Smooth muscle cell (in vitro differentiated cells): ENCODE measurements at regions not wholly inside any gene's neighbourhood (a gene's known extent, or its start where the extent isn't known, plus 50 kb on each side); places are given as distances from the start of the nearest gene placed in this dataset.

ENCODE experiments used
- DNase-seq: peaks from one replicate; lab custom pipeline; 2025; ENCODE audit not compliant: unreplicated experiment; lab: John Stamatoyannopoulos, UW
- H2AFZ ChIP-seq: fragments of 200-600 bp; sonication (generic); 2 replicates; pipeline ENCODE4 v1.6.0; 2016; ENCODE audit warnings: antibody characterized with exemption, low read depth, mild to moderate bottlenecking
- H3F3A ChIP-seq: fragments of 200-600 bp; sonication (generic); 2 replicates; pipeline ENCODE4 v1.6.0; 2017; ENCODE audit warnings: antibody characterized with exemption, low read depth
- H3K27ac ChIP-seq: fragments of 200-600 bp; sonication (generic); 2 replicates; pipeline ENCODE4 v1.5.1; 2016; ENCODE audit warnings: low read depth, mild to moderate bottlenecking
- H3K27me3 ChIP-seq: fragments of 200-600 bp; sonication (generic); 2 replicates; pipeline ENCODE4 v1.6.1; 2016; ENCODE audit warnings: low read depth, mild to moderate bottlenecking
- H3K36me3 ChIP-seq: fragments of 200-600 bp; sonication (generic); 2 replicates; pipeline ENCODE4 v1.5.1; 2016; ENCODE audit warnings: low read depth
- H3K4me1 ChIP-seq: fragments of 200-600 bp; sonication (generic); 2 replicates; pipeline ENCODE4 v1.5.1; 2016; ENCODE audit warnings: low read depth
- H3K4me2 ChIP-seq: fragments of 200-600 bp; sonication (generic); 2 replicates; pipeline ENCODE4 v1.6.0; 2016; ENCODE audit warnings: mild to moderate bottlenecking
- H3K4me3 ChIP-seq: fragments of 200-600 bp; sonication (generic); 2 replicates; pipeline ENCODE4 v1.5.1; 2016; ENCODE audit warnings: mild to moderate bottlenecking
- H3K79me2 ChIP-seq: fragments of 200-600 bp; sonication (generic); 2 replicates; pipeline ENCODE4 v1.6.0; 2016; ENCODE audit warnings: low read depth, mild to moderate bottlenecking
- H3K9ac ChIP-seq: fragments of 200-600 bp; sonication (generic); 2 replicates; pipeline ENCODE4 v1.6.0; 2016; ENCODE audit warnings: low read depth
- H3K9me3 ChIP-seq: fragments of 200-600 bp; sonication (generic); replicated peaks from 2 replicates; pipeline ENCODE4 v1.5.1; 2016; ENCODE audit warnings: low read depth
- H4K20me1 ChIP-seq: fragments of 200-600 bp; sonication (generic); 2 replicates; pipeline ENCODE4 v1.6.0; 2016; ENCODE audit warnings: low read depth
- CTCF ChIP-seq: fragments of 200-600 bp; sonication (generic); IDR thresholded peaks from 2 replicates; pipeline ENCODE4 v1.5.1; 2017; ENCODE audit warnings: borderline replicate concordance, mild to moderate bottlenecking, antibody characterized with exemption; ENCODE audit not compliant: insufficient read depth, poor library complexity, severe bottlenecking
- WGBS: methylation state at CpG from one replicate; pipeline ENCODE4 v1.1.7; 2016; ENCODE audit warnings: low lambda C conversion rate; 5-methylcytosine and 5-hydroxymethylcytosine counted together

- Histone ChIP-seq H3K27ac (no peak overlapping the region), H3F3A (no peaks in the 10 kb centered on the region), H3K4me1 (no peaks in the 10 kb centered on the region), H3K9ac (no peak overlapping the region), H3K79me2 (no peaks in the 10 kb centered on the region), H4K20me1 (no peaks in the 10 kb centered on the region), H3K27me3 (peaks cover 5% of the 10 kb centered on the region), H2AFZ (no peak overlapping the region), H3K4me3 (no peak overlapping the region), H3K36me3 (no peaks in the 10 kb centered on the region), H3K4me2 (no peak overlapping the region), H3K9me3 (no peaks in the 10 kb centered on the region)
- TF ChIP-seq CTCF = no peak
- WGBS = 94% methylated on average over 1 of the region's 1 CpG
- no peak for DNase-seq
Measured at GRCh38 chr5:146956217-146956616, 77.7 kb upstream of the PPP2R2B start.

GRCh38 chr5:146959360-146959759 is 80.8 kb upstream of the PPP2R2B start:
- DNase-seq = no peak
- no peak overlapping the region for H2AFZ ChIP-seq

GRCh38 chr5:146962801-146963355 is 84.3 kb upstream of the PPP2R2B start:
- H3K9ac ChIP-seq = no peak overlapping the region
- H3K9me3 ChIP-seq = no peaks in the 10 kb centered on the region
- no peak overlapping the region for H3K4me3 ChIP-seq
- no peaks in the 10 kb centered on the region for H4K20me1 ChIP-seq
- no peak for TF ChIP-seq CTCF
- H2AFZ ChIP-seq = no peak overlapping the region
- H3F3A ChIP-seq = no peaks in the 10 kb centered on the region
- no peaks in the 10 kb centered on the region for H3K79me2 ChIP-seq
- no peak for DNase-seq
- no peaks in the 10 kb centered on the region for H3K4me1 ChIP-seq
- H3K36me3 ChIP-seq = no peaks in the 10 kb centered on the region
- no peak overlapping the region for H3K27ac ChIP-seq
- H3K4me2 ChIP-seq = no peak overlapping the region
- 84% methylated on average over 1 of the region's 1 CpG for WGBS
- no peaks in the 10 kb centered on the region for H3K27me3 ChIP-seq

More at GRCh38 chr5:146959360-146959759, 80.8 kb upstream of the PPP2R2B start:
- H3K9me3 ChIP-seq = no peaks in the 10 kb centered on the region
- no peak overlapping the region for H3K4me2 ChIP-seq
- H4K20me1 ChIP-seq = no peaks in the 10 kb centered on the region
- no peaks in the 10 kb centered on the region for H3K79me2 ChIP-seq
- no peaks in the 10 kb centered on the region for H3K4me1 ChIP-seq
- no peak overlapping the region for H3K9ac ChIP-seq
- no peak for TF ChIP-seq CTCF
- H3K27me3 ChIP-seq = peaks cover 5% of the 10 kb centered on the region
- no peak overlapping the region for H3K27ac ChIP-seq
- no peak overlapping the region for H3K4me3 ChIP-seq
- no peaks in the 10 kb centered on the region for H3F3A ChIP-seq
- no peaks in the 10 kb centered on the region for H3K36me3 ChIP-seq
